GM19025 (cell line): ENCODE measurements at regions not wholly inside any gene's neighbourhood (a gene's known extent, or its start where the extent isn't known, plus 50 kb on each side); places are given as distances from the start of the nearest gene placed in this dataset.

Source experiments
- ATAC-seq: cut with Tn5 transposase; IDR thresholded peaks from one replicate; pipeline ENCODE4 v1.9.1; 2021; ENCODE audit warnings: mild to moderate bottlenecking, low read depth, moderate library complexity; ENCODE audit not compliant: unreplicated experiment

DNA sequence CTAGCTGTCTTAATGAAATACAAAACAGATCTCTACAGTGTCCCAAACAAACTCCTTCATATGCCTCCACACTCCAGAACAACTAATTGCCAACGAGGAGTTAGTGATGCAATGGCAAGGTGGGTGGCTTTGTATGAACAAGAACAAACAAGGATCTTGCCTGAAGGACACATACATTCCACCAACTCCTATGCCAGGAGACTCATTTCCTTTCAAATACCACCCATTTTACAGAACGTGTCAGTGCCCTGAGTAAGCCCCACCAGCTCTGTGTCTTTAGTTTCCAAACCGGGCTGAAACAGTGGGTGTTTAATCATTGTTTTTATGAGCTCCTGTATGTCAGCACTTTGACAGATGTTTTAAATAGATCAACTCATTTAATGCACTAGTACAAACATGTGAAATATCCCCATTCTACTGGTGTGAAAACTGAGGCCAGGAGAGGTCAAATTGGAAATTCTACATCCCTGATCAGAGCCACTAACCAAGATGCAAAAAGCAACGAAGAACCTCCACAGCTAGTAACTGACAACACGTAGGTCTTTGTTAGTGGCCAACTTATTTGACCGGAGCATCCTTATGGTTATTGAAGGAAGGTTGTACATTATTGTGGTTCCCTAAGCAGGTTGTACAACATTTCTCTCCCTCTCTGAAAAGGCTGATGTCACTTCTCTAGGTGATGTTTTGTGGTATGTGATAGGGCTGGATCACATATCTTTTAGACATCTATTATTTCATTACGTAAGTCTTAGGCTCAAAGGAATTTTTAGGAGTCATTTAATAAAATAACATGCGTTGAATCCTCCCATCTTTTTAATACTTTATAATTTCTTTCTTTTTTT lies 534.9 kb upstream of the TNP1 start:
- ATAC-seq, result no peak

DNA sequence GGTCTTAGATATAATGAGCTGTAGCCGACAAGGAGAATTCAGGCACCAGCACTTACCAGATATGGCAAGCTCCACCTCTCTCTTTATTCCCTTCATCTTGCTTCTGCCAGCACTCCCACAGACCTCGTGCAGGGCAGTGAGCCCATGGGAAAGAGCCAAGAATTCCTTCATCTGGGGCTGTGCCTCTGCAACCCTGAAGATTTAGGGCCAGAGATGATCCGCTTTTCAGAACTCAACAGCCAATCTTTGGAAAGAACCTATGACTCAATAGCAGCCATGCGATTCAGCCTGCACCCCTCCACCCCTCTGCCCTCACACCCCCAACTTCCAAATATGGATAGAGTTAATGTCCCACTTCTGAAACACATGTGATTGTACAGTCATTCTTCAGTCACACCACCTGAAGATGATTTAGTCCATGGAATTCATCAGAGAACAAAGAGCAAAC lies 533.7 kb upstream of the TNP1 start:
- no peak for ATAC-seq

DNA sequence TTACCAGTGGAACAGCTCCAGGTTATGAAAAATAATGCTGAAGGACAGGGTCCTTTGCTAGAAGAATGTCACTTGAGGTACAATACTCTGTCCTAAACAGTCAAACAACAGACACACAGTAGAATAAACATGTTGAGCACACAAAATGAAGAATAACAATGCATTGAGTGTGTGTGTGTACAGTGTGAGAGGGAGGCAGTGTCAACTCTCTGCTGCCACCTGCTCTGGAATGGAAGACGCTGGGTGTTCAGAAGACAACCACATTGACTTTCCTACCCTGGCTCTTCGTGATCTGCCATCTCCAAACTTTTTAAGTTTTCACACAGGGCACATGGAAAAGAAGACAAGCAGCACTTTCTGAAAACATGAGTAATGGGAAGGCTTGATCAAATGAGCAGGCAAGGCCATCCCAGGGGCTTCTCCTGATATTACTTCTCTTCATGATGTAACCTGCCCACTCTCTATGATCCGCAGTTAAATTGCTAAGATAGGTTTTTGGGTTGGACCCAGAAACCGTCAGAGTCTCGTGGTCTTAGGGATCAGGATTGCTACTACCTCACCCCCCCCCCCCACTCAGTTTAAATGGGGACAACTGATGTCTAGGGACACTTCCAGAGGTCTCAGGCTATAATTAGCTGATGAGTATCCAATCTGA lies 533.2 kb upstream of the TNP1 start:
- ATAC-seq, result no peak

DNA sequence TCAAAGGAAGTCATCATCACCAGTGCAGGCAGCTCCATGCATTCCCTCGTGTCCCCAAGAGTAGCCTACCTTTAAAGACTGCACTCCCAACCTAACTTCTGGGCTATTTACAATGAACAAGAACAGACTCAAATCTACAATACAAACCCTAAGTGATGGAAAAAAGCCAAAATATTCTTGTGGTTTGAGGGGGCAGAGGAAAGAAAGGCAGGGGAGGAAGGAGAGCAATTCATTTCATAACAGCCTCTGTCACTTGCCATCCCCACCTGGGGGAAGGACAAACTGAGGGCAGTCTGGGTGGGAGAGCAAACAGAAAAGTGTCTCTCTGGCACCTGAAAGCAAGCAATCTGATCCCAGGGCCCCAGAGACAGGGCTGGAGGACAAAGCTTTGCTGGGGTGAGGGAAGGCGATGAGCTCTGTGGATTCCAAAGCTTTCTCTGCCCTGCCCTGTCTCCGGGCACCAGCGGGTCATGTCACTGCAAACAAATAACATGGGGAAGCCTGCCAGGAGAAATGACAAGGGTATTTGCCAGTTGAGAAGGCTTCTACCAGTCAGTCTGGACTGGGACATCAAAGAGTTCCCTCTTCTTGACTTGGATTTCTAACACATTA lies 528.0 kb upstream of the TNP1 start:
- ATAC-seq, result no peak

DNA sequence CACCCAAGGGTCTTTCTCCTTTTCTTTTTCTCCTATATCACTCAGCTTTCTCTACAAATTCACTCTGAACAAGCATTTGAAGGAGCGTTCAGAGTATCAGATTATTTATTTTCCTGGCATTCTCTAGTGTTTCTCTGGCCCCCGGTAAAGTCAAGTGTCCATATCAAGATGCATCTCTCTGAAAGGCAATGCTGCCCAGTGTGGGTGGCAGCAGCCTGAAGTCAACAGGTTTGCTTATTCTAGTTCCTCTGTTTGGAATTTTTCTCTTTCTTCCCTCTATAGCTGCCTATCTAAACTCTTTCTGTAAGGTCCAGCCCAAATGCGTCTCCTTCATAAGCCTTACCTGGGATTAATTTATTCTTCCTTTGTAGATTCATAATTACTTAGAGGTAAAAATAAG lies 526.2 kb upstream of the TNP1 start:
- no peak for ATAC-seq

DNA sequence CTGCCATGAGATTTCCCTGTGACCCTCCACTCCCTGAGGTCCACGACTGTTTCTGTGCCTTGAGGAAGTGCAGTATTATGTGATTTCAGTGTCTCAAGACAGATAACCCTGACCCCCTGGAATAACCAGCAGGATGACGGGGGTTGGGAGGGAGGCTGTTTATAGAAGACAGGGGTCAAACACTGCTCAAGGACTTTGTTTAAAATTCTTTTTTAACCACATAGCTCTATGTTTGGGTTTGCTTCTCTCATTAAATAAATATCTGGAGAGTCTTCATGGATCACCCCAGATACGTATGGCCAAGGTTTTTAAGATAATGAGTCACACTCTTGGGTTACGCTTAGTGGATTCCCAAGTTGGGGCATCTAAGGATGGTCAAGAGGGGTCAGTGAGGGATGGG lies 523.8 kb upstream of the TNP1 start:
- ATAC-seq, result no peak

DNA sequence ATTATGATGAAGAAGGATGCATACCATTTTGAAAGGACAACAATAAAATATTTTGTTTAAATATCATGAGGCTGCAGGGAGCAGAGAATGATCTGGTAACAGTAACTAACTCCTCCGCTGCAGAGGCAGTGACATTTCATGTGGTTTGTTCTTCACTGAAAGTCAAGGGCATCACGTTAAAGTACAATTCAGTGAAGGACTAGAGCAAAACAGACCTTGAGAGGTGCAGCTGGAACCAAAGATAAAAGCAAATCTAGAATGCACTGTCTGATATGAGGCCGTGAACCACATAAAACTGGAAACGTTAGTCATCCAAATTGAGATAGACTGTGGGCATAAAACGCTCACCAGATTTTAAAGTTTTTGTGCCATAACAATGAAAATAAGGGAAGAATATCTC lies 522.9 kb upstream of the TNP1 start:
- ATAC-seq, result no peak

DNA sequence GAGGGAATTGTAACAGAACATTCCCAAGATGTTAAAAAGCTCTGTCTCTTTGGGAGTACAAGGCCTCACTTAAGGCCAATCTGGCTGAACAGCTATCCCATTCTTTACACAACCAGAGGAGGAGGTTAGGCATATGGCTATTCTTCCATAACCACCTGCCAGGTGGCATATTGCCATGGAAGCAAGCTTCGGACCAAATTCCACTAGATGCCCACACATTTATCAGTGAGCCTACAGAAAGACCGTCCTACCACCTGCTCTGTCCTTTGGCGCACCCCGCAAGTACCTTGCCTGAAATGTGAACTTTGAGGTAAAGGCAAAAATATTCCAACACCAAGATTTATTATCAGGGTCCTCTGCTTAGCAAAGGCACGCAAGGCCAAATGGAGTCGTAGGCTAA lies 519.9 kb upstream of the TNP1 start:
- no peak for ATAC-seq

DNA sequence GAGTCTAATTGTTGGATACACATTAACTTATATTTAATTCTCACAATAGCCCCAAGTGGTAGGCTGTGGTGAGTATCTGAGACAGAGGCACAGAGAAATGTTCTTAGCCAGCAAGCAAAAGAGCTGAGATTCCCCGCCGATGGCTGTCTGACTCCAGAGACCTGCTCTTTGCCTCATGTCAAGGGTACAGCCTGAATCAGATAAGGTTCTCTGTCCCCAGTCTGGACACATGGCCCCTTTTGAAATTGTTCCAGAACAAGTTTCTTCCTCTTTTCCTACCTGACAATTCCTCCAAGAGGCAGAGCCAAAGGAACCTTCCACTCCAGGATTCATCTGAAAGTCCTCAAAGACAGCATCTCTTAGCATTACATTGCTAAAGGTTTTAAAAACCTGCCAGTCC lies 512.9 kb upstream of the TNP1 start:
- ATAC-seq, result no peak

DNA sequence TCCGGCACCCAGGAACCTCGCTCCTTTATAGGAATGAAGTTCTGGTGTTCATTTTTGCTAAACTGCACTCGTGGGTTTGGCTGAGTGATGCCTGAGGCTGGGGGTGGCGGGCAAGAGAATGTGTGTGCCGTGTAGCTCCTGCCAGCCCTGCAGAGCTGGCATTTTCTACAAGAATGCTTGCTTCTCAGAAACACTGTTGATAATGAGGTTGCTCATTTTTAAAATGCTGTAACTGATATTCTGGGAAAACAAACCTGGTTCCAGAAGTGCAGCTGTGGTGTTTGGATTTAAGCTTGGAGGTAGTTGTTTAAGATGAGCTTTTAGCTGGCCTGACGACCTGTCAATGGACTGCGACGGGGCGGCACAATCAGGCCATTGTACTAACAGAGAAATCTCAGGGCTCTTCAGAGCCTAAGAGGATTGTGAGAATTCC lies 511.9 kb upstream of the TNP1 start:
- ATAC-seq, result no peak

DNA sequence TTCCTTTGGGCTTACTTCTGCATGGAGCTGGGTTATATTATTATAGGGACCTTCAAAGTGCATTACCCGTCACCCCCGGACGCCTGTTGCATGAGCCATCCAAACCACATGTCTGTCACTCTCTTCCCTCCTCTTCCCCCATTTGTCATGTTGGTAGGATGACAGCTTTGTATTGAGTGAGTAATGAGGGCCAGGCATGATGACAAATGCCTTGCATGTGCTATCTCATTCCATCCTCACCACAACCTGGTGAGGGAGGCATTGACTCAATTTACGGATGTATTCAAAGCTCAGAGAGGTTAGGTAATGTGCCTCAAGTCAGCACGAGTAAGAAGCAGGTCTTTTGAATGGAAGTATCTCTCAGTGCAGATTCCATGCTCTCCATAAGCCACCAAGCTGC lies 510.5 kb upstream of the TNP1 start:
- no peak for ATAC-seq

DNA sequence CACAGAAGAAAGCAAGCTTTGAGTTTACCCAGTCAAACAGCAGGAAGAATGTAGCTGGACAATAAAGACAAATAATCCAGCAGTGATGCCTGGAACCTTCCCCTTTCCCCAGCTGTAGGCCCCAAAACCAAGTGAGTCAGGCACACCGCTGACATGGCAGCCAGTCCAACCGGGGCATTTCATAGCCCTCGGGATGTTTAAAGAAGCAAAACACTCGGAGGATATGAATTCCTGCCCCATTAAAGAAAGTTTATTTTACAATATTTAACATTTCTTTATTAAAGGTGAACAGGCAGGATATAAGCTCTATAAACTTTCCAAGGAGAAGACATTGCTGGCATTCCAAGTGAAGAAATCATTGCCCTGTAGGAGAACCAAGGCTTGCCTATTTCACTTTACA lies 507.6 kb upstream of the TNP1 start:
- ATAC-seq, result no peak

DNA sequence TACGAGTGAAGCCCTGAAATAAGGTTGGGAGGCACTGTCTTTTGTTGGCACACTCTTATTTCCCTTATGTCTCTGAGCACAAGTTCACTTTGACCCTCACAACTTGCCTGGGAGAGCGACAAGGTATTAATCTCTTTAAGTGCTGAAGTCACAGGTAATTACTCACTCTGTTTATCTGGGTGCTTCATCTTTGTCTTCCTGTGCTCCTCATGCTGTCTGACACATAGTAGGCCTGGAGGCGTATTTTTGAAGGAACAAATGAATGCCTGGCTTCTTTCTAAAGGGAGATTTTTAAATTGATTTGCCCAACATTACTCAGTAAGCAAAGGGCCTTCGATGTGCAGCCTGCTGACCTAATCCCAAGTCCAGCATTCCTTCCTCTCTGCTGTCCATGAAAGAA lies 507.1 kb upstream of the TNP1 start:
- no peak for ATAC-seq

DNA sequence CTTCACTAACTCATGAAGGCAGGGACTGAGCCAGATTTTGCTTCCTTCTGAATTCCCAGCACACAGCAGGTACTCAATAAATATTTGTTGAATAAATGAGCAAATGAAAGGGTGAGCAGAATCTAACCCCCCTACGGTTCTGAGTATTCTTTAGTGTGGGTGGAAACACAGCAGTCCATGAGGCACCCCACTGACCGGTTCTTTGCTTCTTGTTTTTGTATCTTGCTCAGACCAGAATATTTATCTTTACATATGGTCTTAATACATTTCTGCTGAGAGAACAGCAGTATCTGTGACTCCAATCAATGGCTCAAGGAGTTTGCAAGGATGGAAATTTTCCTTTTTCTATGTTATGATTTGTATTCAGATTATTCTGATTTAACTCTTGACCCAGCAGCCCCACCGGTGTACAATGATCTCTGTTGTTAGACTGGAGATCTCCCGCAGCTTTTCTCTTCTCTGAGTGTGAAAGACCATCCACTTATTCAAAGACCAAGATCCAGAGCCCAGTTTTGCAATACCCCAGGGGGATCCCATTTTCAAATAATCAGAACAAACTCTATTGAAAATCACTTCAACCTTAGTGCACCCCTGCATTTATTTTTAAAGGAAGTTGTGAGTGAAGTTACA lies 506.5 kb upstream of the TNP1 start:
- no peak for ATAC-seq

DNA sequence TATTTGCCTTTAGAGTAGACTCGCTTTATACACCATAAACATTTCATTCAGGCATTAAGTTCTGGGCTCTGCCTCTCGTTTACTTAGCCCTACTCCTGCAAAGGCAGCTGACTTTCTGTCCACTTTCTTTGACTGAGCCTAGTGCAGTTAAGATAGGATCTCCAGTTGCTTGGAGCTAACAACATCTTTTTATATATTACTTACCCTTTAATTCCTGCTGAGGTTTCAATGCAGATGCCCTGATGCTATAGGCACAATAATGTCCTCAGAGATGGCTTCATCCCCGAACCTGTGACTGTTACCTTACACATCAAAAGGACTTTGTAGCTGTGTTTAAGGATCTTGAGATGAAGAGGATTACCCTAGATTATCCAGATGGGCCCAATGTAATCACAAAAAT lies 505.8 kb upstream of the TNP1 start:
- no peak for ATAC-seq

DNA sequence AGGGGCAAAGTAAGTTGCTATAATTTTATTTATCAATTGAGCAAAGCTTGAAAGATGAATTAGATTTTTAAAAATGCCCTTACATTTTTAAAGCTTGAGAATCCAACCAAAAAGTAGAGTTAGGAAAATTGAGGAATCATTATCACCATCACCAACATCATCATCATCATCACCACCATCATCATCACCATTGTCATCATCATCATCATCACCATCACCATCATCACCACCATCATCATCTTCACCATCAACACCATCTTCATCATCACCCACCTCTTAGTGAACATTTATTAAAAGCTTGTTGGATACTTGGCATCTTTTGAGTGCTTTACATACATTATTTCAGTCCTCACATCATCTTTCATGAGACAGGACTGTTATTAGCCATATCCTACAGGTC lies 504.4 kb upstream of the TNP1 start:
- ATAC-seq, result no peak

DNA sequence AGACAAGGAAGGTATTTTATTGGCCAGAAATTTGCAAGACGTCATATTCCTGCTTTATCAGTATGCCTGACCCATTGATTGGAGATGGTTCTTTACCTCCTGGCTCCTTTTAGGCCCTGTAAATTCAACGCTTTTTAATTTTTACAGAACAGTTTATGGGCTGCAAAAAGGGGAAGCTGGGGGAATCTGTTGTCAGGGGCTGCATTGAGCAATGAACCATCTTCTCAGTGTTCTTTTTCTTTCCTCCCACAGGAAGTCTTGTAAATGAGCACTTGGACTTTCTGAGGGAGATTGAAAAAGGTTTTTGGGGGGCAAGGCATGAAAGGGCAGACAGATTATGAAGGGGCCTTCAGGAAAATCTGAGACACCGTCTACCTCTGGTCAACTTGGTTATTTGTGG lies 503.6 kb upstream of the TNP1 start:
- ATAC-seq, result no peak

DNA sequence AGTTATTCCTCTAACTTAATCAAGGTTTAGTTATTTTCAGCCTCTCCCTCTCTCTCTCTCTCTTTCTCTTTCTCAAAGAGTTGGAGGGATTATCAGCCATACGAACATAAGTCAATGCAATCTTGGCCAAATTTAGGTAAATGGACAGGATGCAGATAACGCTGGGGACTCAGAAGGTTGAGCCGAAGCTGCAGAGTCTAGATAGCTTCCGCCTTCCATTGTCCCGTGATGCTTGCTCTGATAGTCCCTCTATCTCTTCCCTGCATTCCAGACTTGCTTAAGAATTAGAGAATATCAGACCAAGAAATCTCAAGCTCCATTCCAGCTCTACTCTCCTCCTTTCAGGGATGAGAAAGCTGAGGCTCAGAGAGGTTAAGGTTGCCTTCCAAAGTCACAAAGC lies 502.8 kb upstream of the TNP1 start:
- no peak for ATAC-seq

DNA sequence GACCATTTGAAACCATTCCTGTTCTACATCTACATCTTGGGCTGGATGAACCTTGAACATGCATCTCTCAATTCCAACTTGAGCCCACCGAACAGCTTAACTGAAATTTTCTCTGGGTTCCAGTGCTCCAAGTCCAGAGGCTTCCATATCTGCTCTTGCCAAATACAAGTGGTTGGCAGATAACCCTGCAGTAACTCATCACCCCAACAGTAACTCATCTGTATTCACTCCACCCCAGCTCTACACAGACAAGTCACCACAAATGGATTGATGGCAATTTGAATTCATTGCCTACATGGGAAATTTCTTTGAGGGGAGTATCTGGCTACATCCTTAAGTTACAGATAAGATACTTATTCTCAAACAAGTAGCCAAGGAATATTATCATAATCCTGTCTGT lies 502.4 kb upstream of the TNP1 start:
- ATAC-seq, result no peak

DNA sequence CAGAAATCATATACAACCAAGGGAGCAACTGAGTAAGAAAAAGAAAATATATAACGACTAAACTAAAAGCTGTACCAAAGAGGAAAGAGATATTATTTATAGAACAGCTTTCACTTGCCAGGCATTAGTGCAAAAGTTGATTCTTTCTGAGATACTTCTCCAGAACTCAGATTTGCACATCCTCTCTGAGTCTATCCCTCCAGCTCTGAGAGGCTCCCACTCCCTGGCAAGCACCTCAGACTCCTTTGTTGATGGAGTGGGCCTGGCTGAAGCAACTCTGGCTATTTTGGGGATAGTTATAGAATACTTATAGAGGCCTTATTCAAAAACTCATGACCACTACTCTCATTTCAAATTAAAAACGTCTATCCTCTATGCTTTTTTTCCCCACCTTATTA lies 501.6 kb upstream of the TNP1 start:
- ATAC-seq, result no peak

DNA sequence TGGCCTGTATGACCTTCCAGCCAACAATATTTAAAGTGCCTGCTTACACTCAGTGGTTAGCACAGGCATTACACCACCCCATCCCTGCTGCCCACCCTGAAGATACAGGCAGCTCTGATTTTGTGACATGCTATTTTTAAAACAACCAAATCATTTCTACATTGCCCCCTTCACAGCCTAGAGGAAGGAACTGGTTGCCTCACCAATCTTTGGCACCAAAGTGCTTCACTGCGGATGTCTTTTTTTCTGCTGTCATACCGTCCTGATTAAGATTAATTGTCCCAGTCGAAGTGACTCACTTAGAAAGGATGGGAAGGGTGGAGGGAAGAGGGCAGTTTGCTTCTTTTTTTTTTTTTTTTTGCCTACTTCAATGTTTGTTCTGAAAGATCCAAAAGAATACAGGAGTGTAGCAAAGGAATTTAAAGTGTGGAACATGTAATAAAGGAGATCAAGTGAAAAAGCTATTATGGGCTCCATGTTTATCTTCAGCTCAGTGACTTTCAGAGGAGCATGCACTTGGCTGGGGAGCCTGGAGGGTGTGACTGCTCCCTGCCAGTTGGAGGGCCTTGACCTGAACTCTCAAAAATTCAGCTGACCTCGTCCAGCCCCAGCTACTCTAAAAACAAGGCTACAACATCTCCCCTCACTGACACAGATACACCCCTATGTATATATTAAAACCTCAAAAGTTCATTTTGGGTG lies 501.1 kb upstream of the TNP1 start:
- ATAC-seq, result no peak
